HS-27A (cell line): ENCODE measurements at regions not wholly inside any gene's neighbourhood (a gene's known extent, or its start where the extent isn't known, plus 50 kb on each side); places are given as distances from the start of the nearest gene placed in this dataset.

Experiments
- DNase-seq: peaks from one replicate; pipeline ENCODE4 v3.0.0-alpha.2; 2012; ENCODE audit warnings: low read depth, missing footprints

DNA sequence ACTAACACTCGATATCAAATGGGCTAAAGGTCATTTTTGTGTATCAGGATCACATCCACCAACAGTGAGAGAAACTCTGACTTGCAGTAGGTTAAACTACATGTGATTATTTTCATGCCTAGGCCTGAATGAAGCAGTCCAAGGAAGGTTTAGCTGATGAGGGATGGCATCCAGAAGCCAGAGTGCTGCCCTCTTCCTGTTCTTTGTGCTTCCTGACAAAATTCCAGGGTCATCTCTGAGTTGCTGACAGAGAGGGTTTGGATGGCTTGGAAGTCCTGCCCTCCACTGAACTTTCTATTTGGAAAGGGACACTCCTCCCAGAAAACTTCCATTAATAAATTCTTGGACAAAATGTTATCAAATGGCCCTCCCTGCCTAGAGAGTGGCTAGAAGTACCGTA lies 728.3 kb upstream of the SLC10A2 start:
- no peak for DNase-seq

DNA sequence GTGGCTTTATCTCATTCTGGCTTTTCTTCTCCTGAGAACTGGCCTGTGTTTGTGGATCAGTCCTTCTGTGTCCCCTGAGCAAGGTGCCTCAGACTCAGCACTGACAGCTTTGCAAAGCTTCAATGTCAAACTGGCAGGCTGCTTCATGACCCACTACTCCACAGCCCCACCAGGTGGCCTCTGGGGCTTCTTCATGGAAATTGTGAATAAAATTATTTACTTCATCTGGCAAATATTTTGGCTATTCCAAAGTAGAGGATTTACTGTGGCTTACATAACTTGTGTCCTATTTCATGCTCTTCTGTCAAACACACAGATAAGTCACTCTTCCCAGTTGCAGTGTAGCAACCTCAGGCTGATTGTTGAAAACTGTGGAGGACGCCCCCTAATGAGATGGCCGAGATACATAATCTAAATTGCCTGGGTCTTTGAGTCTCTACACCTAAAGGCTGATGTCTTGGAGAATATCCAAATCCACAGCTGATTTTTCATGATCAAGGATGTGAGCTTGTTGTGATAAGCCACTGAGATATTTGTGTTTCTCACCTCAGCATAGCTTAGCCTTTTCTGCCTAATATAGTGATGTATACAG lies 721.9 kb upstream of the SLC10A2 start:
- no peak for DNase-seq

DNA sequence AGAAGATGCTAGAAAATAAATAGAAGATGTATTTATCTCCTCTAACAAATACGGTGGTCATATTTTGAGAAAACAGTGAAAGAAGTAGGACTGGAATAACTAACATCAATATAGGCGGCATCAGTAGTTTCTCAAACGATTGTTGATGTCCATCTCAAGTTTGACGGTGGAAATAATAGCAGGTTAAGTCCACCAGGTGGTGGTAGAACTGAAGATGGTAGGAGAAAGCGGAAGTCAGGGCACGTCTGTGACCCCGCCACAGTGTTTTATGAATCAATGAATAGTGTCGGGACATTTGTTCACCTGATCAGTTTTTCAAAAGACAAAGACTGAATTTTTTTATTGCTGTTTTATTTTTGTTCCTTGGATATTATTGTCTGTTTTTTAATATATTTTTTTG lies 706.4 kb upstream of the SLC10A2 start:
- no peak for DNase-seq

DNA sequence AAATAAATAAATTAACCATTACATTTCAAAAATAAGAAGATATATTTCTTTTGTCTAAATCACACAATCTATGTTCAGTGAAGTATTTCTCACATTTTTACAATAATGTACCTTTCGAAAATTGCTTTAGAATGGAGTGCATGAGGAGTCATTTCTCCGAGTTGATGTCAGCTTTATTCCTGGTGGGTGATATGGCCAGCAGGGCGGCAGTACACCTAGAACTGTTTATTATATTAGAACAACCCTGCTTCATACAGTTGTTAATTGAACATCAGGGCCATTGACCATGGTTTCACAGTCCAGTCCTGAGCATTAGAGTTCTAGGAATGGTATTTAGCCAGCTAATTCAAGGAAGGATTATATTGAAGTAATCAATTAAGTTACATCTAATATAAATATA lies 696.3 kb upstream of the SLC10A2 start:
- DNase-seq, result no peak

DNA sequence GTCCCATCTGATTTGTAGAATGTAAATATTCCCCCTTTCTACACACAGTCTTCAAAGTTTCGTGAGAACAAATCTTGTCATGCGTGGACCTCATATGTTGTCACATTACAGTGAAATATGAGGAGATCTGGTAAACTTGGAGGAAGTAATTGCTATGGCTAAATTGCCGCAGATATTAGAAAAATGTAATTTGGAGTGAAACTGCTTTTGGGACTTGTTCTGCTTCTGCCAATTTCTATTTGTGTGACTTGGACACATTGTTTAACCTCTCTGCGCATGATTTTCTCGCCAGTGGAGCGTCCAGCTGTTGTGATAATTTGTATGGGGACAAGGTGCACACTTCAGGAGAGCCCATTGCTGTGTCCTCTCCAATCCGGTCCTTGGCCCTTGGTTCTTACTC lies 693.1 kb upstream of the SLC10A2 start:
- no peak for DNase-seq

DNA sequence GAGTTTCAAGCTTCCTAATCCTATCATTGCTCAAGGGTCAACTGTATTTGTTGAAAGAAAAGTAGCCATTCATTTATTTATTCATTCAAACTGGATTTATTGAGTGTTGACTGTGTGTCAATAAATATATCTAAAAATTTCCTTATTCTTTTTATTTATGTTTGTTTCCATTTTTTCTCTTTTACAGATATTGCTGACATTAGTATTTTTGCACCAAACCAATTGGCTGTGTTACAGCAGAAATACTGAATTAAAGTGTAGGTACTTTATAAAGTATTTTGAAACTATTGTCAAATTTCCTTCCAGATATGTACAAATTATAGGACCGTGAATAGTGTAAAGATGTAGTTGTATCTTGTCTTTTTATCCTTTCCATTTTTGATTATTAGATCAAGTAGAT lies 692.0 kb upstream of the SLC10A2 start:
- DNase-seq, result no peak

DNA sequence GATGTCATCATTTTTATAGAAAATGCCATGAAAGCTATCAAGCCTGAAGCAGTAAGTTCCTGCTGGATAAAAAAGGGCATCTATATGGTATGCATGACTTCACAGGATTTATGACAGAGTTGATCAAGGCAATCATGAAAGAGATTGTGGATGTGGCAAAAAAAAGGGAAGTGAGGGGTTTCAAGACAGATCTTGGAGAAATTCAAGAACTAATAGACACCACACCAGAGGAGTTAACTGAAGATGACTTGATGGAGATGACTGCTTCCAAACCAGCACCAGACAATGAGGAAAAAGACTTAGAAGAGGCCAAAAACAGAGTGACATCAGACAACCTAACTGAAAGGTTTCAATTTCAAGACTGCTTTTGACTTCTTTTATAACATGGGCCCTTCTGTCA lies 691.1 kb upstream of the SLC10A2 start:
- DNase-seq, result no peak

DNA sequence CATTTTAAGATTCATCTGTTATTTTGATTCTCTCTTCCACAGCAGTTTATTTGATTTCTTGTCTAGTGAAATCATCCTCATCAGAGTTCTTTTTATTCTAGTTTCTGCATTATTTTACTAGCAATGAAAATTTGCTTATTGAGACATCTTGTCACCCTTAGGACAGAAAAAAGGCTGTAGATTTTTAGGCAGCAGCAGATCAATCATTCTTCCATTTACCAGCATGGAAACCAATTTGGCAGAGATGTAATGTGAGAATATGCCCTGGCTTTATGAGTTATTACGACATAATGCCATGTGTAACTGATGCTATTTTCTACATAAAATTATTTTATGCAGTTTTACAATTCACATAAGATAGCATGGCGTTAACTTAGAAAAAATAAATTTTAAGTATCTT lies 688.6 kb upstream of the SLC10A2 start:
- no peak for DNase-seq

DNA sequence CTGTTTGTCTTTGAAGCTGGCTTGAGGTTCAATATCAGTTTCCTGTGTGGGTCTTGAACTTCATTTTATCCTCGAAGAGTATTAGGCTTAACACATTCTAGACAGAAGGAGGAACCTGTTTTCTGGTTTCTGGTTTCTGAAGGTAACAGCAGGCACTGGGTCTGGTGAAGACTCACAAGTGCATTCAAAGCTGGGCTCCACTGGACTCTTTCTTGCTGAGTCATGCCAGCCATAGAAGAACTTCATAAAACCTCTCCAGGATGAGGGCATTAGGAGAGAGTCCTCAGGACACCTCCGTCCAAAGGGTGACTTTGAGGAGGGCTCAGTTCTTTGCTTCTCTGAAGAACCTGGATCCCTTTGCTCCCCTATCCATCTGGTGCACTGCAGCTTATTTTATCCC lies 668.6 kb upstream of the SLC10A2 start:
- no peak for DNase-seq

DNA sequence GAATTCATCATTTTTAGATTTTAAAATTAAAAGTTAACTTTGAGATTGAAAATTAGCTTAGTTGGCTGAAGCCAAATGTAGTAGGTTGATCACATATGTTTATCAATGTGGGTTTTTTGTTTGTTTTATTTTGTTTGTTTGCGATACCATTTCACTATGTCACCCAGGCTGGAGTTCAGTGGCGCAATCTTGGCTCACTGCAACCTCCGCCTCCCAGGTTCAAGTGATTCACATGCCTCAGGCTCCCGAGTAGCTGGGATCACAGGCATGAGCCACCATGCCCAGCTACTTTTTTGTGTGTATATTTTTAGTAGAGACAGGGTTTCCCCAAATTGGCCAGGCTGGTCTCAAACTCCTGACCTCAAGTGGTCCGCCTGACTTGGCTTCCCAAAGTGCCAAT lies 665.7 kb upstream of the SLC10A2 start:
- no peak for DNase-seq

DNA sequence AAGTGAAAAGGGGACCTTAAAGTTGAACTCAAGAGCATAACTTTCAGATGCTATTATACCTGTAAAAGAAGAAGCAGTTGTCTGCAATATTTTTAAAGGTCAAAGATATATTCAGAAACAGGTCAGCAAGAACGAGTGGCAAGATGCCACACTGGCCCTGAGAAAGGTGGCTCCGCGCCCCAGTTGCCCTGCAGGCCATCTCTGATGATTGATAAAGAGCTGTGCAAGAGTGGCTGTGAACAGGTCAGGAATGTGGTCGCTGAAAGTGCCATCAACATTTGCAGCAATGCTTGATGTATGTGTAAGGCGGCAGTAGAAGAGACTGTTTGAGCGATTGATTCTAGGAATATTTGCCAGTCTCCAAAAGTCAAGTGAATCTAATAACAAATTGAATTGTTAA lies 664.2 kb upstream of the SLC10A2 start:
- no peak for DNase-seq

DNA sequence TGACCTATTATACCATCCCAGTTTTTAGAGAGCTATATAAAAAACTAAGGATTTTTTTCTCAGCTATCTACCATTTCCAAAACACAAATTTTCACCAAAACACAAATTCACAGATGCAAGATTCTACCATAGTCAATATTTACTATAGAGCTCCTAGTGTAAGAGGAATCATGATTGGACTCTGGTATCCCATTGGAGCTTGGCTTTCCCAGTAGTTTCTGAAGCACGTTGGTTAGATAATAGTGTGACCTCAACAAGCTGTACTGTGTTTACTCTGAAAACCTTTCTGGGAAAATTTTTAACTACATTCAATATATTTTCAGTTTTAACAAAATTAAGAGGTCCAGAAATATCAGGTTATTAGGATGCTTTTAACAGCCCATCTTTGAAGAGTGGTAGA lies 660.6 kb upstream of the SLC10A2 start:
- no peak for DNase-seq

DNA sequence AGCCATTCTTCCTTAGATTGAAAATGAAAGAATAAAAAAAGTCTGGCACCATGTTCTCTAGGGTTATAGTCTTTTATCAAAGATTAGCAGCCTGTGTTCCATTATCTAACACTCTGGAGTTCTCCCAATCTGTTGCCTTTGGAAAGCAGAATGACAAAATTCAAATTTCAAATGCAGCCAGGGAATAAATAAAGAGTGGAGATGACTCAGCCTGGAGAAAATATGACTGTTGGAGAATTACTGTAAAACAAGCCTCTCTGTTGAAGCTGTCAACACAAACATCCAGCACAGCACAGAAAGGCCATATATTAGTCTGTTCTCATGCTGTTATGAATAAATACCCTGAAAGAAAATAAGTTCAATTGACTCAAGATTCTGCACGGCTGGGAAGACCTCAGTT lies 650.5 kb upstream of the SLC10A2 start:
- DNase-seq, result no peak

DNA sequence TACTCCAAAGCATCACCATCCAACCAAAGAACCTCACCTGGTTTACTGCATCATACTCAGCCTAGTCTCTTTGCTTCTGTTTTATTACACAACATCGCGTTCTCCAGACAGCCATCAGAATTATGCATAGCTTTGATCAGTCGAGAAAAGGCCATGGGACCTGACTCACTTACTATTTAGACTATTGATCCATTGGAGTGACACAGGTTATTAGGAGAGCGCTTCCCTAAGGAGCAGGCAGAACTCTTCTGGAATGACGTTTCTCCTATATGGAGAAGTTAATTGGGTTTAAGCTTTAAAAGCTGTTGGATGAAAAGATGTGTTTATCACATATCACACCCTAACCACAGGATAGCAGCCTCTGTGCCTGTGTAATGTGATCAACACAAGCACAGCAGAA lies 649.1 kb upstream of the SLC10A2 start:
- DNase-seq, result no peak

DNA sequence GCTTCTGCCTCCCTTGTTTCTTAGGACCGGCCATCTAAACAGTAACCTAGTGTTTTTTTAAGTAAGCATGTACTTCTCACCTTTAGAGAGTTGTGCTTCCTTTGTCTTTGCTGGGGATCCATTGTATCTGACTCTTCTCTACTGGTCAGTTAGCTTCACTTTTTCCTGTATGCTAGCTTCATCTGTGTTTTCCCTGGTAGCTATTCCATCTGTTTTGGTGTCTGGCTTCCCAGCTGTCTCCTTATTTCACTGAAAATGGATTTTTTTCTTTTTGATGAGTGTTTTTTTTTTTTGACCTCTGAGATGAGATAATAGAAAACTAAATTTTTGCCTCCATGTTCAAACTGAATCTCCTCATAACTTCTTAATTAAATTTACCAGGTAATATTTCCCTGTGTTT lies 637.0 kb upstream of the SLC10A2 start:
- DNase-seq, result no peak

DNA sequence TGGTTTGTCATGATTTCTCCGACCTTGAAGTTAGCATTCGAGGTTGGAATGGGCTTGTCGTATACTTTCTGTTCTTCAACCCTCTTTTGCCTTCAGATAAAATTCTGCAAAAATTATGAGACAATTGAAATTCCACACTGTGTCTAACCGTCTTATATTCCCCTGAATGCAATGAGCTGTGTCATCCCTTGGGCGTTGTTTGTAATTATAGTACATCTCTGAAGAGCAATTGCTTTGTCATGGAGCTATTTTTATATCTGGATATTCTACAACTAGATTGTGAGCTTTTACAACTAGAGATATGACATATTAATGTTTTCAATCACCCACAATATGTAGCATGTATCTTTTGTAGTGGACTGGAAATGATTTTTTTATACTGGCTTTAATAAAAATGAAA lies 631.8 kb upstream of the SLC10A2 start:
- no peak for DNase-seq

DNA sequence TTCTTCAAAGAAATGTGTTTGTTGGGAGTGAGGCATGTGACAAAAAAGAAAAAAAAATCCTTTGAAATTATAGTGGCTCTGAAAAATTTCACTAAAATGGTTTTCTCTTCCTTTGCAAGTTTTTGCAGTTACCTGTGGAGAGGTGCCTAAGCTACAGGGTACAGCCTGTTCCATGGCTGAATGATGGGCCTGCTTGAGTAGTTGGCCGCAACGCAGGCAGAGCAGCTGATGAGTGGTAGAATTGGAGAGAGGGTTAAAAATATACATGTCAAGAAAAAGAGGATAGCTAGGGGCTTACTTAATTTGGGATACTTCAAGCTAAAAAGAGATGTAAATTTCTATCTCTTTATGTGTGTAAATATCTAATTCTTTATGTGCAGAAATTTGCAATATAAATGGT lies 629.1 kb upstream of the SLC10A2 start:
- DNase-seq, result no peak

DNA sequence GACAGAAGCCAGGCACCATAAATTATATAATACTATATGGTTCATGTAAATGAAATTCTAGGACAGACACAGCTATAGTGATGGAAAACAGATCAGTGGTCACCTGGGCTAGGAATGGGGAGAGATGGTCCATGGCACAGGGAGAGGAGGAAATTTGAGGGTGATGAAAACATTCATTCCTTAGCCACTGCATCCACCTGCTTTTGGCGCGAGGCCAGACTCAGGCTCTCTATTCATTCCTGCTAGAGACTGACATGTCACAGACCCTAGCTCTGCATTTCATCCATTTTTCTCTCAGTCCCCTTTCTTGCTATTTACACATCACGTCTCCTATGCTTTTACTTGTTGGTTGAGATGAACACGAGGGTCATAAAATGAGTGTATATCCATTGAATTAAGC lies 628.3 kb upstream of the SLC10A2 start:
- DNase-seq, result no peak

DNA sequence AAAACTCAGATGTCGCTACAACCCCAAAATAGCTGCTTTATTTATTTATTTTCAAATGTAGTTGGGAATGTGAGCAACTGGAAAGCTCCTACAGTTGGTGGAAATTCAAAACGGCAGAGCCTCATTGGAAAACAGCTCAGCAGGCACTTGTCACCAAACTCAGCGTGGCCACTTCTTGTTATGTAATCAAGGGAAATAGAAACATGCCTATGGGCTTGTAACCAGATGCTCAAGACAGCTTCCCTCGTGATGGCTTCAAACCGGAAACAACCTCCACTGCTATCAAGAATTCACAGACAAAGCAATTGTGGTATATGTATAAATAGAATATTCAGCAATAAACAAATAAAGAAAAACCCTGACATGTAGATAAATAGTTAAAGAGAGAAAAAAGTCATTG lies 627.8 kb upstream of the SLC10A2 start:
- no peak for DNase-seq

DNA sequence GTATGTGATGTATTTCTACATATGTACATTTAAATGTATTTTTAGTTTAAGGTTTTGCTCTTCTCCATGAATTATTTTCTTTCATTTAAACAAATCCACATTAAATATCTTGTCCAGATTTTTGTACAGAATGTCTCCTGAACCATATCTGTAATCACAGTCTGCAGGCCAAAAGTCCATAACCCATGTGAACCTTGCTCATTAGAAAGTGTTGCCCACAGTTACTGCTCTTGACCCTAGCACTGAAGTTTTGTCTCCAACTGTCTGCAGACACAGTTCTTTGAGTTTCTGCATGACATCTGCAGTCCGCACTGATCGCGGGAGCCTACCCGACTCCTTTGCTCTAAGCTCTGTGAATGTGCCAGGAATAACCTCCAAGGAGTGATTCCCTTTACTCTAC lies 626.2 kb upstream of the SLC10A2 start:
- no peak for DNase-seq

DNA sequence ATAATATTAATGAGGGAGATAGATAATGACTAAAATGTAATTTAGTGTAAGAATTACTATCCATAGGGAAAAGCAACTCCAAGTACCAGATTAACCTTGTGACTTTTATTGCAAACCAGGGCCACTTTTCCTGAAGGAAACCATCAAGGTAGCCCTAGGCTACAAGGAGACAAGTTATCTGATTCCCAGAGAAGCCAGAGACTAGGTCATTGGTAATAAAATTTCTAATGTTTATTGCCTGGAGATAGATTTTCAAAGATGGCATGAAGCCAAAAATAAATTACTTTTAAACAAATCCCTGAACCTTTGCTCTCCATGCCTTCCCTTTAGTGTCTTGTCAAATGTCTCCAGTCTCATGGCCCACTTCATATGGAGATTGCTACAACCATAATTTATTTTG lies 610.1 kb upstream of the SLC10A2 start:
- DNase-seq, result no peak

DNA sequence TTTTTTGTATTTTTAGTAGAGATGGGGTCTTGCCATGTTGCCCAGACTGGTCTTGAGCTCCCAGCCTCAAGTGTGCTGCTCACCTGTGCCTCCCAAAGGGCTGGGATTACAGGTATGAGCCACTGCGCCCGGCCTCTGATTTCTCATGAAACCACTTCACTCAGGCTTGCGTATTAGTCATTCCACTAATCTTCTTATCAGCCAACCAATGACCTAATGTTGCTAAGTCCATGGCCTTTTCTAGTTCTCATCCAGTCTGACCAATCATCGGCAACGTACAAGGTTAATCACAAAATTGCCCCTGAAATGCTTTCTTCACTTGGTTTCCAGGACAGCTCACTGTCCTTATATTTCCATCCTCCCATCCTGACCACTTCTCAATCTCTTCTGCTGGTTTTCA lies 605.3 kb upstream of the SLC10A2 start:
- no peak for DNase-seq

DNA sequence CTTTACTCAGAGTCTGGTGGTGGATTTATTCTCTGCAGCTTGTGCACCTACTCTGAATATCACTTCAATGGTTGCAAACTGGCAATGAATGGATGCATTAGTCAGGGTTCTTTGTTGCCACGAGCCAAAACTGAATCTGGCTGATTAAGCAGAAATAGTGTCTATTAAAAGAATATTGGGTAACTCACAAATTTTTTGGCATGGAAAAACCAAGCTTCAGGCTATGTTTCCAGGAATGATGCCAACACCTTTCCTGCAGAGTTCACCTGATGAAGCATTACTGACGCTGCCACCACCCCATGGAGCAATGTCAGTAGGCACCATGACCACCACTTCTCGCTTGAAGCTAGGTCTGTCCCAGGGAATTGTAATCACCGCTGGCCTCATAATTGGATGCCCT lies 597.8 kb upstream of the SLC10A2 start:
- DNase-seq, result no peak

DNA sequence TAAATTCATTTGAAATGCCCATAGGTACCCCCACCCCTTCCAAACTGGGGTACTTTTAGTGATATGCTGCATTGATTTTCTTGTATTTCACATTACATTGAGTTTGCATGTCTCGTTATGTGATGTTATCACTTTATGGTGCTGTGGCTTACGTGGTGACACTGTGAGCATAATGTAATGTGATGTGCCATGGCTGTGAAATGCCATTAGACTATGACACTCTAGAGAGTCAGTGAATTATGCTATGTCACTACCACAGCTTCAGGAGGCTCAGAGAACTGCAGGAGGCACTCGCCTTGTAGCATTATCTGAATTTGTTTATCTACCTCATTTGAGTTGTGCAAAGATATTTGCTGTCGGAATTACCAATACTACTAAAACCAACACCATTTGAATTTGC lies 590.1 kb upstream of the SLC10A2 start:
- DNase-seq, result no peak

DNA sequence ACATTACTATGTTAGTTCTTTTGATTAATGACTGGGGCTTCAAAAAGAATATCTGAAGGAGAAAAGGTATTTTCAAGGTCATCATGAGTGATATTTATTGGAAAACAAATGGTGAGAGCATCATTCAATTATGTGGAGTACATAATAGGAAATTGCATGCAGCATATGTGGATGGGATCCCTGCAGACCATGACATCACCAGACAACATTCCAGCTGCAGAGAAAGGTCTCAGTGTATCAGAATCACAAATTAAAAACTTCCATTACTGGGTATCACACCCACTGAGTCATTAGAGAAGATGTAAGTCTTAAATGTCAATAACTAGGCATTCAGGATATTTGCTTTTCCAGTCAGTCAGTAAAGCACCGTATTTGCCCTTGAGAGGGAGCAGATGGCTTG lies 574.4 kb upstream of the SLC10A2 start:
- DNase-seq, result no peak
